Kidney (tissue), 13 donors: ENCODE measurements at regions not wholly inside any gene's neighbourhood (a gene's known extent, or its start where the extent isn't known, plus 50 kb on each side); places are given as distances from the start of the nearest gene placed in this dataset.

Experiments
- DNase-seq, 5 donors: peaks; one replicate each; pipeline ENCODE4 v3.0.0-alpha.2; 2013 to 2020
- FAIRE-seq: peaks from 2 replicates; lab custom pipeline; 2012; peaks lifted over from hg19 to GRCh38; lab: Jason Lieb, UNC
- H3K27ac ChIP-seq, 2 donors: one replicate each; pipeline ENCODE4 v1.7.0; 2013; ENCODE audit warnings: low read depth in 2 of 2, low read length in 2 of 2, inconsistent platforms in 1 of 2
- H3K27me3 ChIP-seq: one replicate; pipeline ENCODE4 v1.7.1; 2013; ENCODE audit warnings: low read length, inconsistent platforms; ENCODE audit not compliant: control insufficient read depth, insufficient read depth
- H3K36me3 ChIP-seq, 3 donors: one replicate each; pipeline versions ENCODE4 v1.7.0 to v1.7.1; 2013; ENCODE audit warnings: low read length in 3 of 3, control low read depth in 1 of 3, inconsistent platforms in 1 of 3; ENCODE audit not compliant: insufficient read depth in 3 of 3, control insufficient read depth in 2 of 3
- H3K4me1 ChIP-seq, 3 donors: one replicate each; pipeline versions ENCODE4 v1.7.0 to v1.7.1; 2013; ENCODE audit warnings: low read length in 3 of 3, inconsistent platforms in 1 of 3, low read depth in 1 of 3; ENCODE audit not compliant: control insufficient read depth in 2 of 3, insufficient read depth in 2 of 3
- H3K4me3 ChIP-seq, 3 donors: one replicate each; pipeline versions ENCODE4 v1.7.0 to v1.8.1; 2013; ENCODE audit warnings: low read length in 3 of 3, control low read depth in 1 of 3, inconsistent platforms in 1 of 3
- H3K9ac ChIP-seq, 3 donors: one replicate each; pipeline versions ENCODE4 v1.7.0 to v1.7.1; 2013; ENCODE audit warnings: low read length in 3 of 3, control low read depth in 1 of 3, inconsistent platforms in 1 of 3
- H3K9me3 ChIP-seq, 3 donors: one replicate each; pipeline versions ENCODE4 v1.7.0 to v1.7.1; 2013; ENCODE audit warnings: low read length in 3 of 3, control low read depth in 1 of 3, inconsistent platforms in 1 of 3; ENCODE audit not compliant: control insufficient read depth in 2 of 3, insufficient read depth in 1 of 3
- intact Hi-C: fragments of 100-400 bp; cut with DNase I; formaldehyde crosslinking; loops from one replicate; pipeline ENCODE4 v1.11.1; 2022
- TF ChIP-seq, protein P1 (sequence below): IDR thresholded peaks from 3 replicates; pipeline ENCODE4 v1.5.1; 2012; ENCODE audit warnings: mild to moderate bottlenecking, moderate library complexity, borderline replicate concordance; ENCODE audit not compliant: insufficient read depth; ENCODE audit errors: extremely low read depth
- donor health status: control.
- donor health status: control.
- donor health status: control.
- donor health status: control.
- donor health status: control.
- donor health status: DM: yes; HTN: yes; CAD: no.
- donor health status: Normal renal cell carcinoma (clear cell type).

DNA sequence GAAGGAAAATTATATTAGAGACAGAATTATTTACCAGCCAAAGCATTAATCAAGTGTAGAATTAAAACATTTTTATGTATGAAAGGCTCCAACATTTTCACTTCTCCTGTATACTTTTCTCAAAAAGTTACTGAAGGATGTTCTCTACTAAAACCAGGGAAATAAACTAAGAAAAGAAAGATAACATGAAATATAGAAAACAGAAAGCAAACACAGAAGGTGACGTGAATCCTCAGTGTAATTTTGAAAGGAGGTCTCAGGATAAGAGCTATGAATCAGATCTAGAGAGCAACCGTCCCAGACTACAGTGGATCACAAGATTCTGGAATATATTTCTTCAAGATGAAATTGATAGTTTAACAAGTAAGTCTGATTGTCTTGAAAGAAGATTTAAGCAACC lies 144.5 kb downstream of the CYSLTR2 start:
- no peak overlapping the region for H3K4me3 ChIP-seq
- no peak overlapping the region for H3K9ac ChIP-seq
- H3K27me3 ChIP-seq, result no peaks in the 10 kb centered on the region
- H3K9me3 ChIP-seq, result no peaks in the 10 kb centered on the region
- H3K36me3 ChIP-seq, result no peaks in the 10 kb centered on the region
- FAIRE-seq, result no peak
- H3K27ac ChIP-seq, result no peak overlapping the region
- DNase-seq, result no peak
- intact Hi-C loops, result no loop called here
- no peaks in the 10 kb centered on the region for H3K4me1 ChIP-seq
- TF ChIP-seq, protein P1, sequence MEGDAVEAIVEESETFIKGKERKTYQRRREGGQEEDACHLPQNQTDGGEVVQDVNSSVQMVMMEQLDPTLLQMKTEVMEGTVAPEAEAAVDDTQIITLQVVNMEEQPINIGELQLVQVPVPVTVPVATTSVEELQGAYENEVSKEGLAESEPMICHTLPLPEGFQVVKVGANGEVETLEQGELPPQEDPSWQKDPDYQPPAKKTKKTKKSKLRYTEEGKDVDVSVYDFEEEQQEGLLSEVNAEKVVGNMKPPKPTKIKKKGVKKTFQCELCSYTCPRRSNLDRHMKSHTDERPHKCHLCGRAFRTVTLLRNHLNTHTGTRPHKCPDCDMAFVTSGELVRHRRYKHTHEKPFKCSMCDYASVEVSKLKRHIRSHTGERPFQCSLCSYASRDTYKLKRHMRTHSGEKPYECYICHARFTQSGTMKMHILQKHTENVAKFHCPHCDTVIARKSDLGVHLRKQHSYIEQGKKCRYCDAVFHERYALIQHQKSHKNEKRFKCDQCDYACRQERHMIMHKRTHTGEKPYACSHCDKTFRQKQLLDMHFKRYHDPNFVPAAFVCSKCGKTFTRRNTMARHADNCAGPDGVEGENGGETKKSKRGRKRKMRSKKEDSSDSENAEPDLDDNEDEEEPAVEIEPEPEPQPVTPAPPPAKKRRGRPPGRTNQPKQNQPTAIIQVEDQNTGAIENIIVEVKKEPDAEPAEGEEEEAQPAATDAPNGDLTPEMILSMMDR, result no peak

DNA sequence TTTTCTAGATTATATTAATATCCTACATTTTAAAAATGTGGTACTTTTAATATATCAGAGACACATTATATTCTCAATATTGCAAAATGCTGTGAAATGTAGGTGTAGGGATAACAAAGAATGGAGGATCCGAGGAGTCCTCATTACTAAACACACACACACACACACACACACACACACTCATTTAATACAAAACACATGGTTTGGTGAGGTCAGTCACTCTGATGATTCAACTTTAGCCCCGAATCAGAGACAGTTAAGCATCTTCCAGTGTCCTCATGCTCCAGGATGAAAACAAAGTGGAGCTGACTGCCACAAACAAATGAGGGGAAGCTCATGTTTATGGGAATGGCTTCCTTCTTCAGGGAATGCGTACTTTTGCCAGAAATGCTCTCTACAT lies 147.5 kb downstream of the CYSLTR2 start:
- intact Hi-C loops, result no loop called here
- FAIRE-seq (no peak), DNase-seq (no peak)
- Histone ChIP-seq H3K4me1 (no peaks in the 10 kb centered on the region), H3K4me3 (no peak overlapping the region), H3K36me3 (no peaks in the 10 kb centered on the region), H3K27ac (no peak overlapping the region), H3K27me3 (no peaks in the 10 kb centered on the region), H3K9me3 (no peaks in the 10 kb centered on the region), H3K9ac (no peak overlapping the region)
- TF ChIP-seq, protein P1, result no peak

DNA sequence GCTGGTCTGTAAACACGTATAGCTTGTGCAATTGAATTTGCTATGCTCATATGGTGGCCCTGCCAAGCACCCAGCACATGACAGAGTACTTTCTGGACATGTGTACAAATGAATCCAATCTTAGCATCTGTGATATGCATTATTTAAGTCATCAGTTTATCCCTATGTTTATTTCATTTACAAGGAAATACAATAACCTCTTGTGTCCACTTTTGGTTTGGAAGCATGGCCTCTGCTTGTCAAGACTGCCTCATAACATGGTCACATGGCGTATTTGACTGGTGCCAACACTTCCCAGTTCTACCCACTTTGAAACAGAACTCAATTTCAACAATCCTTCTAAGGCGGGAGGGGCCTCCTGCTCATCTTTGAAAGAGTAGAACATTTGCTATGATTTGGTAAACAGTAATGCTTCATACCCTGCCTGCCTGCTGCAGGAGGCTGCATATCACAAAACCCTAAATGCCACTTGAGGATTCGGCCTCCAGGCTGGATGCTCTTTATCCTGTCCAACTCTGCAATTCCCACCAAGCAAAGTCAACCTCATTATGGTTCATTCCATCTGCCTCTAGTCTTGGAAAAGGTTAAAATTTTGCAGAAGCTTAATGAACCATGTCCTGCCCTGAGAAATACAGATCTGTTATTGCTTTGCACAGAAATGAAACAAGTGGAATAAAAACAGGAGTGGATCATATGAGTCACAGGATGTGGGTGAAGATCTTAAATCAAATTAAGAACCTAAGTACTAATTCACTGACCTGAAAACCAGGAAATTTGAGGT lies 151.3 kb downstream of the CYSLTR2 start:
- DNase-seq (peak in 1 of 5 donors; percentile 14), FAIRE-seq (no peak)
- Histone ChIP-seq H3K36me3 (no peaks in the 10 kb centered on the region), H3K4me3 (no peak overlapping the region), H3K27me3 (no peaks in the 10 kb centered on the region), H3K4me1 (no peaks in the 10 kb centered on the region), H3K9me3 (no peaks in the 10 kb centered on the region), H3K27ac (no peak overlapping the region), H3K9ac (no peak overlapping the region)
- TF ChIP-seq, protein P1, result no peak
- intact Hi-C loops, result no loop called here
